WTC11 (cell line): ENCODE measurements at regions not wholly inside any gene's neighbourhood (a gene's known extent, or its start where the extent isn't known, plus 50 kb on each side); places are given as distances from the start of the nearest gene placed in this dataset.

Experiments
- ATAC-seq: fragments of 200-7000 bp; cut with Tn5 transposase; 2 replicates; pipeline ENCODE4 v1.10.0; 2021; ENCODE audit warnings: mild to moderate bottlenecking, moderate library complexity
- CTCF ChIA-PET: fragments of 300-600 bp; sonication (Branson Sonifier 250); formaldehyde crosslinking; loops from one replicate; lab custom pipeline; 2021; ENCODE audit warnings: antibody characterized with exemption; lab: Charles Lee
- POLR2A ChIA-PET: fragments of 350-600 bp; sonication (Branson Sonifier 250); formaldehyde crosslinking; loops from one replicate; lab custom pipeline; 2021; ENCODE audit warnings: antibody characterized with exemption; lab: Charles Lee
- DNase-seq: peaks from one replicate; pipeline ENCODE4 v3.0.0; 2021; ENCODE audit warnings: low spot score
- H3K27ac Mint-ChIP-seq: 2 replicates; pipeline ENCODE4 v1.8.0; 2021; ENCODE audit warnings: mixed read lengths
- H3K27me3 Mint-ChIP-seq: 2 replicates; pipeline ENCODE4 v1.8.0; 2021; ENCODE audit warnings: low read depth, mild to moderate bottlenecking, moderate library complexity, mixed read lengths
- H3K36me3 Mint-ChIP-seq: 2 replicates; pipeline ENCODE4 v1.8.0; 2021; ENCODE audit warnings: mixed read lengths
- H3K4me1 Mint-ChIP-seq: 2 replicates; pipeline ENCODE4 v1.8.0; 2022; ENCODE audit warnings: mixed read lengths
- H3K4me3 Mint-ChIP-seq: 2 replicates; pipeline ENCODE4 v1.8.0; 2021; ENCODE audit warnings: mild to moderate bottlenecking, moderate library complexity, mixed read lengths
- H3K9me3 Mint-ChIP-seq: 2 replicates; pipeline ENCODE4 v1.8.0; 2021; ENCODE audit warnings: mixed read lengths
- CREM ChIP-seq: sonication (generic); formaldehyde crosslinking; IDR thresholded peaks from 2 replicates; pipeline ENCODE4 v1.8.1; 2022; ENCODE audit warnings: mild to moderate bottlenecking, missing genetic modification reagents, moderate library complexity
- ESRRA ChIP-seq: sonication (generic); formaldehyde crosslinking; IDR thresholded peaks from 2 replicates; pipeline ENCODE4 v1.8.1; 2022; ENCODE audit warnings: mild to moderate bottlenecking, missing genetic modification reagents, borderline replicate concordance
- FOXP1 ChIP-seq: sonication (generic); formaldehyde crosslinking; IDR thresholded peaks from 2 replicates; pipeline ENCODE4 v1.8.0; 2022; ENCODE audit warnings: missing genetic modification reagents, mild to moderate bottlenecking, moderate library complexity, borderline replicate concordance
- NR1H2 ChIP-seq: sonication (generic); formaldehyde crosslinking; IDR thresholded peaks from 2 replicates; pipeline ENCODE4 v1.9.0; 2021; ENCODE audit warnings: mild to moderate bottlenecking, moderate library complexity, missing genetic modification reagents
- OVOL2 ChIP-seq: fragments of 250-450 bp; sonication (Bioruptor Pico); IDR thresholded peaks from 2 replicates; pipeline ENCODE4 v1.9.0; 2021; ENCODE audit warnings: mild to moderate bottlenecking, borderline replicate concordance
- PRRX2 ChIP-seq: fragments of 250-450 bp; sonication (Bioruptor Pico); IDR thresholded peaks from 2 replicates; pipeline ENCODE4 v1.8.0; 2021; ENCODE audit warnings: mild to moderate bottlenecking
- TEAD1 ChIP-seq: sonication (generic); formaldehyde crosslinking; IDR thresholded peaks from 2 replicates; pipeline ENCODE4 v1.8.0; 2022; ENCODE audit warnings: mild to moderate bottlenecking, missing genetic modification reagents
- TP53 ChIP-seq: sonication (generic); formaldehyde crosslinking; IDR thresholded peaks from 2 replicates; pipeline ENCODE4 v1.8.1; 2023; ENCODE audit warnings: mild to moderate bottlenecking, missing genetic modification reagents
- ZNF121 ChIP-seq: sonication (generic); formaldehyde crosslinking; IDR thresholded peaks from 2 replicates; pipeline ENCODE4 v1.8.0; 2023; ENCODE audit warnings: missing genetic modification reagents
- ZNF219 ChIP-seq: sonication (generic); formaldehyde crosslinking; IDR thresholded peaks from 2 replicates; pipeline ENCODE4 v1.8.0; 2023; ENCODE audit warnings: missing genetic modification reagents, mild to moderate bottlenecking, borderline replicate concordance
- TF ChIP-seq, protein P1 (sequence below): sonication (generic); formaldehyde crosslinking; conservative IDR thresholded peaks from 2 replicates; pipeline ENCODE4 v1.8.1; 2022; ENCODE audit warnings: mild to moderate bottlenecking, missing genetic modification reagents
- TF ChIP-seq, protein P2 (sequence below): fragments of 250-450 bp; sonication (Bioruptor Pico); IDR thresholded peaks from 2 replicates; pipeline ENCODE4 v2.1.2; 2022; ENCODE audit warnings: mild to moderate bottlenecking, moderate library complexity
- TF ChIP-seq, protein P3 (sequence below): sonication (generic); formaldehyde crosslinking; IDR thresholded peaks from 2 replicates; pipeline ENCODE4 v1.8.1; 2022; ENCODE audit warnings: mild to moderate bottlenecking, moderate library complexity, missing genetic modification reagents
- TF ChIP-seq, protein P4 (sequence below): sonication (generic); formaldehyde crosslinking; IDR thresholded peaks from 2 replicates; pipeline ENCODE4 v1.8.0; 2022; ENCODE audit warnings: mild to moderate bottlenecking, missing genetic modification reagents
- TF ChIP-seq, protein P5 (sequence below): fragments of 250-450 bp; sonication (Bioruptor Pico); conservative IDR thresholded peaks from 2 replicates; pipeline ENCODE4 v1.9.0; 2021; ENCODE audit warnings: mild to moderate bottlenecking
- TF ChIP-seq, protein P6 (sequence below): fragments of 250-450 bp; sonication (Bioruptor Pico); IDR thresholded peaks from 2 replicates; pipeline ENCODE4 v1.8.0; 2021; ENCODE audit warnings: mild to moderate bottlenecking
- TF ChIP-seq, protein P7 (sequence below): sonication (generic); formaldehyde crosslinking; IDR thresholded peaks from 2 replicates; pipeline ENCODE4 v1.8.1; 2022; ENCODE audit warnings: mild to moderate bottlenecking, missing genetic modification reagents, moderate library complexity, borderline replicate concordance
- TF ChIP-seq, protein P8 (sequence below): sonication (generic); formaldehyde crosslinking; IDR thresholded peaks from 2 replicates; pipeline ENCODE4 v1.8.1; 2023; ENCODE audit warnings: mild to moderate bottlenecking, missing genetic modification reagents
- TF ChIP-seq, protein P9 (sequence below): sonication (generic); formaldehyde crosslinking; IDR thresholded peaks from 2 replicates; pipeline ENCODE4 v1.8.0; 2023; ENCODE audit warnings: missing genetic modification reagents

DNA sequence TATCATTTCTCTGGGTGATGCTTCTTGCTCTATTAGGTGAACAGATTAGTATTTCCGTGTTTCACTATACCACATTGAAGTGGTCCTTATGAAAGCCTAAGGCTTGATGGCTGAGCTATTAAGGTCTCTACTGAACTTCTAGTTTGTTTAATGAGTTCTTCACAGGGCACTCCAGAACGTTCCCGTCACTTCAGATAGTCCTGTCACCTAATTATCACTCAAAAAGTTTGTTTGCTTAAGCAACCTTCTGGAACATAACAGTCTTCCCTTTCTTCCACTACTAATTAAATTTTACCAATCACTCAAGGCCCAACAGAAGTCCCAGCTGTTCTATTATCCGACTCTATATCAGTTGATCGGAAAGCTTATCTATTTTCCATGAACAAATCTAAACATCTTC is 104.6 kb upstream of the ZC3H11B start:
- H3K4me3 Mint-ChIP-seq: no peak overlapping the region
- no peaks in the 10 kb centered on the region for H3K9me3 Mint-ChIP-seq
- no peaks in the 10 kb centered on the region for H3K36me3 Mint-ChIP-seq
- CTCF ChIA-PET: no interaction called here
- H3K4me1 Mint-ChIP-seq: 0 out of 2 replicates have a peak, but pooled peaks cover under 1% of the 10 kb centered on the region
- no peaks in the 10 kb centered on the region for H3K27me3 Mint-ChIP-seq
- TF ChIP-seq FOXP1 (CRISPR knock-in tag) (no peak), ZNF219 (CRISPR knock-in tag) (no peak), CREM (CRISPR knock-in tag) (no peak)
- TF ChIP-seq, protein P1, sequence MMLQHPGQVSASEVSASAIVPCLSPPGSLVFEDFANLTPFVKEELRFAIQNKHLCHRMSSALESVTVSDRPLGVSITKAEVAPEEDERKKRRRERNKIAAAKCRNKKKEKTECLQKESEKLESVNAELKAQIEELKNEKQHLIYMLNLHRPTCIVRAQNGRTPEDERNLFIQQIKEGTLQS (CRISPR knock-in tag): no peak
- TF ChIP-seq, protein P2, sequence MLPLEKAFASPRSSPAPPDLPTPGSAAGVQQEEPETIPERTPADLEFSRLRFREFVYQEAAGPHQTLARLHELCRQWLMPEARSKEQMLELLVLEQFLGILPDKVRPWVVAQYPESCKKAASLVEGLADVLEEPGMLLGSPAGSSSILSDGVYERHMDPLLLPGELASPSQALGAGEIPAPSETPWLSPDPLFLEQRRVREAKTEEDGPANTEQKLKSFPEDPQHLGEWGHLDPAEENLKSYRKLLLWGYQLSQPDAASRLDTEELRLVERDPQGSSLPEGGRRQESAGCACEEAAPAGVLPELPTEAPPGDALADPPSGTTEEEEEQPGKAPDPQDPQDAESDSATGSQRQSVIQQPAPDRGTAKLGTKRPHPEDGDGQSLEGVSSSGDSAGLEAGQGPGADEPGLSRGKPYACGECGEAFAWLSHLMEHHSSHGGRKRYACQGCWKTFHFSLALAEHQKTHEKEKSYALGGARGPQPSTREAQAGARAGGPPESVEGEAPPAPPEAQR (CRISPR knock-in tag): no peak
- TF ChIP-seq, protein P3, sequence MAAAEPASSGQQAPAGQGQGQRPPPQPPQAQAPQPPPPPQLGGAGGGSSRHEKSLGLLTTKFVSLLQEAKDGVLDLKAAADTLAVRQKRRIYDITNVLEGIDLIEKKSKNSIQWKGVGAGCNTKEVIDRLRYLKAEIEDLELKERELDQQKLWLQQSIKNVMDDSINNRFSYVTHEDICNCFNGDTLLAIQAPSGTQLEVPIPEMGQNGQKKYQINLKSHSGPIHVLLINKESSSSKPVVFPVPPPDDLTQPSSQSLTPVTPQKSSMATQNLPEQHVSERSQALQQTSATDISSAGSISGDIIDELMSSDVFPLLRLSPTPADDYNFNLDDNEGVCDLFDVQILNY (CRISPR knock-in tag): no peak
- TF ChIP-seq, all 79 proteins: peak for 0
- no peak for DNase-seq
- no peak overlapping the region for H3K27ac Mint-ChIP-seq
- ATAC-seq: no peak
- POLR2A ChIA-PET: no interaction called here

DNA sequence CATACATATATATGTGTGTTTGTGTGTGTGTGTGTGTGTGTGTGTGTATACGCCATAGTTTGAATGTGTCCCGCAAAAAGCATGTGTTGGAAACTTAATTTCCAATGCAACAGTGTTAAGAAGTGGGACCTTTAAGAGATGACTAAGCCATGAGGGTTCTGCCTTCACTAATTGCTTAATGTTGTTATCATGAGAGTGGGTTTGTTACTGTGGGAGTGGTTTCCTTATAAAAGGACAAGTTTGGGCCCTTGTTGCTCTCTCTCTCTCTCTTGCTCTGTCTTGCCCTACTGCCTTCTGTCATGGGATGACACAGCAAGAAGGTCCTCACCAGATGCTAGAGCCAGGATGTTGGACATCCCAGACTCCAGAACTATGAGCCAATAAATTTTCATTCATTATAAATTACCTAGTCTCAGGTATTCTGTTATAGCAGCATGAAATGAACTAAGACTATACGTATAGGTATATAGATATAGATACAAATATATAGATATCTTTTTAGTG is 103.8 kb upstream of the ZC3H11B start:
- no peak overlapping the region for H3K4me3 Mint-ChIP-seq
- DNase-seq (no peak), ATAC-seq (no peak)
- H3K9me3 Mint-ChIP-seq: no peaks in the 10 kb centered on the region
- no peak overlapping the region for H3K27ac Mint-ChIP-seq
- CTCF ChIA-PET: no interaction called here
- 0 out of 2 replicates have a peak, but pooled peaks cover 2% of the 10 kb centered on the region for H3K4me1 Mint-ChIP-seq
- no peaks in the 10 kb centered on the region for H3K36me3 Mint-ChIP-seq
- H3K27me3 Mint-ChIP-seq: no peaks in the 10 kb centered on the region
- POLR2A ChIA-PET: no interaction called here
- TF ChIP-seq CREM (CRISPR knock-in tag) (no peak), FOXP1 (CRISPR knock-in tag) (no peak), TP53 (no peak), OVOL2 (CRISPR knock-in tag) (no peak), ESRRA (no peak), ZNF121 (CRISPR knock-in tag) (no peak), PRRX2 (no peak), NR1H2 (CRISPR knock-in tag) (no peak), TEAD1 (CRISPR knock-in tag) (no peak)
- TF ChIP-seq, protein P4, sequence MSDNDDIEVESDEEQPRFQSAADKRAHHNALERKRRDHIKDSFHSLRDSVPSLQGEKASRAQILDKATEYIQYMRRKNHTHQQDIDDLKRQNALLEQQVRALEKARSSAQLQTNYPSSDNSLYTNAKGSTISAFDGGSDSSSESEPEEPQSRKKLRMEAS (CRISPR knock-in tag): no peak
- TF ChIP-seq, protein P5, sequence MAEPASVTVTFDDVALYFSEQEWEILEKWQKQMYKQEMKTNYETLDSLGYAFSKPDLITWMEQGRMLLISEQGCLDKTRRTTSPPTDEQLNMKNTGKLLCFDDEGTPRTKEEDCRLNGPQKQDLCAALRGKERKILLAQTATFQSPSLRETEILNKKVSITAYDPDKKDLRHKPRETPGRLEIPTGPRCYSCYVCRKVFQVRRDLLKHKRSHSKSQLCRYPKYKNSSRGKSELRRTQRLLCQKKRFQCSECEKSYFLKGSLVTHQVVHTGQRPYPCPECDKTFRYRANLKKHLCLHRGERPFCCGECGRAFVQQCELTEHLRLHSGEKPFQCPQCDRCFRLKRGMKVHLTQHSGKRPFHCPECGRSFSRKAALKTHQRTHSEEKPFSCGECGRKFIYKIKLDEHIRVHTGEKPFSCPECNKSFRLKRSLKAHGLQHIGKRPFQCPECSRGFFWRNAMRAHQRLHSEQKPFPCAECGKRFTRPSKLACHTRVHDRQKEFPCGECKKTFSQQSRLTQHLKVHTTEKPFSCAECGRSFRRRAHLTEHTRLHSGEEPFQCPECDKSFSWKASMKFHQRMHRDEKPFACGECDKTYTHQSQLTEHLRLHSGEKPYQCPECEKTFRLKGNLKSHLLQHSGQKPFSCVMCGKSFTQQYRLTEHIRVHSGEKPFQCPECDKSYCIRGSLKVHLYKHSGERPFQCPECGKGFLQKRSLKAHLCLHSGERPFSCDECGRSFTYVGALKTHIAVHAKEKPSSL (CRISPR knock-in tag): no peak
- TF ChIP-seq, protein P6, sequence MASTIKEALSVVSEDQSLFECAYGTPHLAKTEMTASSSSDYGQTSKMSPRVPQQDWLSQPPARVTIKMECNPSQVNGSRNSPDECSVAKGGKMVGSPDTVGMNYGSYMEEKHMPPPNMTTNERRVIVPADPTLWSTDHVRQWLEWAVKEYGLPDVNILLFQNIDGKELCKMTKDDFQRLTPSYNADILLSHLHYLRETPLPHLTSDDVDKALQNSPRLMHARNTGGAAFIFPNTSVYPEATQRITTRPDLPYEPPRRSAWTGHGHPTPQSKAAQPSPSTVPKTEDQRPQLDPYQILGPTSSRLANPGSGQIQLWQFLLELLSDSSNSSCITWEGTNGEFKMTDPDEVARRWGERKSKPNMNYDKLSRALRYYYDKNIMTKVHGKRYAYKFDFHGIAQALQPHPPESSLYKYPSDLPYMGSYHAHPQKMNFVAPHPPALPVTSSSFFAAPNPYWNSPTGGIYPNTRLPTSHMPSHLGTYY: no peak
- TF ChIP-seq, protein P1 (CRISPR knock-in tag): no peak
- TF ChIP-seq, protein P7, sequence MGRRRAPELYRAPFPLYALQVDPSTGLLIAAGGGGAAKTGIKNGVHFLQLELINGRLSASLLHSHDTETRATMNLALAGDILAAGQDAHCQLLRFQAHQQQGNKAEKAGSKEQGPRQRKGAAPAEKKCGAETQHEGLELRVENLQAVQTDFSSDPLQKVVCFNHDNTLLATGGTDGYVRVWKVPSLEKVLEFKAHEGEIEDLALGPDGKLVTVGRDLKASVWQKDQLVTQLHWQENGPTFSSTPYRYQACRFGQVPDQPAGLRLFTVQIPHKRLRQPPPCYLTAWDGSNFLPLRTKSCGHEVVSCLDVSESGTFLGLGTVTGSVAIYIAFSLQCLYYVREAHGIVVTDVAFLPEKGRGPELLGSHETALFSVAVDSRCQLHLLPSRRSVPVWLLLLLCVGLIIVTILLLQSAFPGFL (CRISPR knock-in tag): no peak
- TF ChIP-seq, protein P8, sequence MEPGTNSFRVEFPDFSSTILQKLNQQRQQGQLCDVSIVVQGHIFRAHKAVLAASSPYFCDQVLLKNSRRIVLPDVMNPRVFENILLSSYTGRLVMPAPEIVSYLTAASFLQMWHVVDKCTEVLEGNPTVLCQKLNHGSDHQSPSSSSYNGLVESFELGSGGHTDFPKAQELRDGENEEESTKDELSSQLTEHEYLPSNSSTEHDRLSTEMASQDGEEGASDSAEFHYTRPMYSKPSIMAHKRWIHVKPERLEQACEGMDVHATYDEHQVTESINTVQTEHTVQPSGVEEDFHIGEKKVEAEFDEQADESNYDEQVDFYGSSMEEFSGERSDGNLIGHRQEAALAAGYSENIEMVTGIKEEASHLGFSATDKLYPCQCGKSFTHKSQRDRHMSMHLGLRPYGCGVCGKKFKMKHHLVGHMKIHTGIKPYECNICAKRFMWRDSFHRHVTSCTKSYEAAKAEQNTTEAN (CRISPR knock-in tag): no peak
- TF ChIP-seq, protein P9, sequence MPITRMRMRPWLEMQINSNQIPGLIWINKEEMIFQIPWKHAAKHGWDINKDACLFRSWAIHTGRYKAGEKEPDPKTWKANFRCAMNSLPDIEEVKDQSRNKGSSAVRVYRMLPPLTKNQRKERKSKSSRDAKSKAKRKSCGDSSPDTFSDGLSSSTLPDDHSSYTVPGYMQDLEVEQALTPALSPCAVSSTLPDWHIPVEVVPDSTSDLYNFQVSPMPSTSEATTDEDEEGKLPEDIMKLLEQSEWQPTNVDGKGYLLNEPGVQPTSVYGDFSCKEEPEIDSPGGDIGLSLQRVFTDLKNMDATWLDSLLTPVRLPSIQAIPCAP (CRISPR knock-in tag): no peak
- TF ChIP-seq, protein P2 (CRISPR knock-in tag): no peak
